GM19455 (cell line): ENCODE measurements at regions not wholly inside any gene's neighbourhood (a gene's known extent, or its start where the extent isn't known, plus 50 kb on each side); places are given as distances from the start of the nearest gene placed in this dataset.
"Not testable (repeated sequence)": the region's sequence is repeated elsewhere in the genome, so short reads cannot be mapped to it uniquely, and the experiment has no call there.

ENCODE experiments used
- ATAC-seq: cut with Tn5 transposase; IDR thresholded peaks from one replicate; pipeline ENCODE4 v1.9.1; 2021; ENCODE audit not compliant: unreplicated experiment

DNA sequence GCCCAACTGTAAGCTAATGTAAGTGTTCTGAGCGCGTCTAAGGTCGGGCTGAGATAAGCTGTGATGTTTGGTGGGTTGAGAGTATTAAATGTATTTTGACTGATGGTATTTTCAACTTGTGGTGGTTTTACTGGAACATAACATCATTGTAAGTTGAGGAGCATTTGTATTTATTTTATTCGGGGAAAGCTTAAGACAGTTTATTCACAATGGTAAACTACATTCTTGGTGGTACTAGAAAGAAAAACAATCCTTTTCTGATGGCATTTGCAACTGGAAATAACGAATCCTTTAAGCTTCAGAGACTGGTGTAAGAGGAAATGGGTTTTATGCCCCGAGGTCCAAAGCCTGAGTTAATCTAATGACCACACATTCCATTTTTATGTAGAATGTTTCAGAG, 283.3 kb upstream of the NETO1 start:
- no peak for ATAC-seq

DNA sequence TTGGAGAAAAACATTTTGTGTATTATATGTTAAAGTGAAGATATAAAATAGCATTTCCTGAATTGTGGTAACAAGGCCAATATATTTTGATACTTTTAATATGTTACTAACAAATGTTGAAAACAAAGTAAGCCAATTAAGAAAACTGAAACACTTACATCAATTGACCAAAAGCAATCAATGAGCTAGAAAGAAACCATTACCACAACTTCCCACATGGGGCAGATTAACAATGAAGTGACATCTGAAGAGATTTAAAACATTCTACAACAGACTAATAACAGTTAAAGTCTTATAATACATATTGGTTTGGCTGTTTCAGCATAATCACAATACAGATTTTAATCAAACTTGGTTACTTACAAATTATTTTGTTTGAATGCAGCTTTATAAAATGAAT, 282.4 kb upstream of the NETO1 start:
- no peak for ATAC-seq

DNA sequence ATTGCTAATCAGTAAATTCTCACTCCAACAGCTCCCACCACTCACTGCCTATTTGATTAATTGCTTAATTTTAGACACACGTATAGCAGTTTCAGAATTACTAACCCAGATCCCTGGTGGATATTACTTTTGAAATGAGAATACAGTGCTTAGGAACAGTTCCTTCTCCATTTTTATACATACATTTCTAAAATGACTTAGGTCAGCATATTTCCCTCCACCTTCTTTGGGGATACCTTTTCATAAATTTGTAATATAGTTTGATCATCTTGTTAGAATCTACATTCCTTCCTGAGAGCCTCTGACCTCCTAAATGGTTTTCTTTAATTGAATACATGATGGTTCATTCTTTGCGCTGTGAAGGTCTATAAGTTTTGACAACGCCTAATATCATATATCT, 279.8 kb upstream of the NETO1 start:
- ATAC-seq = no peak

DNA sequence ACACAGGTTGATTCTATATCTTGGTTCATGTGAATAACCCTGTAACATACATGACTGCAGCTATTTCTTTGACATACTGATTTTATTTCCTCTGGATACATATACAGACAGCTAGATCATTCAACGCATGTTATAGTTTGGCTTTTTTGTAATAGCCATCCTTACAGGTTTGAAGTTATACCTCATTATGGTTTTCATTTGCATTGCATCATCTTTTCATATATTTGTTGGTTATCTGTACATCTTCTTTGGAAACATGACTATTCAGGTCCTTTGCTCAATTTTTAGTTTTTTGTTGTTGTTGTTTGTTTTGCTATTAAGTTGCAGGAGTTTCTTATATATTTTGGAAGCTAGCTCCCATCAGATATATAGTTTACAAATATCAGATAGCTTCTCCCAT, 276.2 kb upstream of the NETO1 start:
- no peak for ATAC-seq

DNA sequence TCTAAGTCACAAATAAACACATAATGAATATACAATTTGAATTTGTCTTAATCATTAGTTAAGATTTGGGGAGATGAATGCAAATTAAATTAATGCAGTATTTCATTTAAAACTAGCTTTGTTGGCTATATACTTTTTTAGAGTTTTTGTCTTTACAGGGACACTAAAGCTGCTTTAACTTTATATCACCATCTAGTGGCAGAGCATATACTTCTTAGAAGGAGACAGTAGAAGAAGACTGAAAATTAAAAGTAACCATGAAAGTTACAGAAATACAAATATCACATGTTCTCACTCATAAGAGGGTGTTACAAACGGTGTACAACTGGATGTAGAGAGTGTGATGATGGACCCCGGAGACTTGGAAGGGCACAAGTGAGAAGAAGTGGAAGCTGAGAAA, 268.3 kb upstream of the NETO1 start:
- no peak for ATAC-seq

DNA sequence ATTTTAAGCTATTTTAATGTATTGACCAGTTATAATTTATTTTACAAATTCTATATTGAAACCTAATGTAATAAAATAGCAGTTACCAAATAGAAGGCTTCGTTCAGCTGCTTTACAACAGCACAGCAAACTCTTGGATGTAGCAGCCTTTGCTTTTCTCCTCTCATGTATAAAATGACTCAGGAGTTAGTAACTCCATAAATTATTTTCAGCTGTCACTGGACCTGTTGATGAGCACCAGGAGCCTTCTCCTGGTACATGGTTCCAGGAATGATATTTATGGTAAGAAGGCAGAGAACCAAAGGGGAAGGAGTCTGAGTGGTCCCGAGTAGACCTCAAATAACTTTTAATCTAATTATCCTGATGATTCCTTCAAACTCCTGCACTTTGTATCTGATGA, 256.4 kb upstream of the NETO1 start:
- ATAC-seq = no peak

DNA sequence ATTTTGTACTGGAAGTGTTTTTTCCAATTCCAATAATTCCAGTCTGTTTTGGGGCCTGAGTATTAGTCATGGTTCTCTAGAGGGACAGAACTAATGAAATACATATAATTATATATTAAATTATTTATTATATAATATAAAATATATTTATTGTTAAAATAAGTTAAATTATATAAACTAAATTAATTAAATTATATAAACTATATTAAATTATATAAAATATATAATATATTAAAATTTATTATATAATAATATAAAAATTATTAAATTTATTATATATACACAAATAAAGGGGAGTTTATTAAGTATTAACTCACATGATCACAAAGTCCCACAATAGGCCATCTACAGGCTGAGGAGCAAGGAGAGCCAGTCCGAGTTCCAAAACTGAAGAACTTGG, 253.4 kb upstream of the NETO1 start:
- ATAC-seq = no peak

DNA sequence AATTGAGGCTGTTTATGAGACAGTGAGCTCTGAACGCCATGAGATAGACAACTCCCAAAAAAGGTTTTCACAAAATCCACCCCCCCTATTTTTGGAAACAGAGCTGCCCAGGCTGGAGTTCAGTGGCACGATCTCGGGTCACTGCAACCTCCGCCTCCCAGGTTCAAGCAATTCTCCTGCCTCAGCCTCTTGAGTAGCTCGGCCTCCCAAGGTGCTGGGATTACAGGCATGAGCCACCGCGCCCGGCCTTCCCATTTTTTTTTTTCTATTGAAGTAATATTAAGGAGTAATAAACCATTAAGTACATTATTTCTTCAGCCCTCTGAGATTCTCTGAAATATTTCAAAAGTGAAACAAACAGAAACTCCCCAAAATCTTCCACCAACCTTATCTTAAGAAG, 252.8 kb upstream of the NETO1 start:
- no peak for ATAC-seq

DNA sequence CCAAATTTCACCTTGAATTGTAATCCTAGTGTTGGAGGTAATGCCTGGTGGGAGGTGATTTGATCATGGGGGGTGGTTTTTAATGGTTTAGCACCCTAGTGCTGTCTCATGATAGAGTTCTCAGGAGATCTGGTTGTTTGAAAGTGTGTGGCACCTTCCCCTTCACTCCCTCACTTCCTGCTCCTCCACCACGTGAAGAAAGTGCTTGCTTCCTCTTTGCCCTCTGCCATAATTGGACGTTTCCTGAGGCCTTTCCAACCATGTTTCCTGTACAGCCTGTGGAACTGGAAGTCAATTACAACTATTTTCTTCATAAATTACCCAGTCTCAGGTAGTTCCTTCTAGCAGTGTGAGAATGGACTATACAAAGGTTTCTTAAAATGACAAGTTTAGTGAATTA, 251.8 kb upstream of the NETO1 start:
- no peak for ATAC-seq

DNA sequence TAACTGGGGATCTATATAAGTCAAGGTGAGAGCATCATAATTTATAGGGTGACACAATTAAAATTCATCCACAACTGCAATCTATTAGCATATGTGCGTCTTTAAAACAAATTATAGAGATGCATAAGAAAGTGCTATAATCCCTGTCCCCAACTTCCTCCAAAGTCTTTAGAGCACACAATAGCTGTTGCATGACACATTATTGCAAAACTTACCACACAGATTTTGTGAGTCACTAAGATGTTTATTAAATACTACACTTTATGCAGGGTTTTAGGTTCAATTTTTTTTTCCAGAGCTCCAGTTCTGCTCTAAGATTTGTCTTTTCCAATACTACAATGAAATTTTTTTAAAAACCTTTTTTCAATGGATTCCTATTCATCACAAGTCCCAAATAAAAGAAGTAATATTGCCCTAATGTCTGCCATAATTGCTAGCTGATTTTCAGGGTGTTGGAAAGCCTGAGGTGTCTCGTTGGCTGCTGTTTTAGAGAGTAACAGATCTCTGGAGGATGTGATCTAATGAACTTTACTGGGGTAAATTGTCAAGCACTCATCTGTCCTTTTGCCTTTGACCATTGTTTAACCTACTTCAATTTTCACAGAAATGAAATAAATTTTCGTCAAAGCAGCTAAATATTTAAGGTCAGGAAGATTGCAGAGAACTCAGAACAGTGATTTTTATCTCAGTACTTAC, 250.5 kb upstream of the NETO1 start:
- no peak for ATAC-seq

DNA sequence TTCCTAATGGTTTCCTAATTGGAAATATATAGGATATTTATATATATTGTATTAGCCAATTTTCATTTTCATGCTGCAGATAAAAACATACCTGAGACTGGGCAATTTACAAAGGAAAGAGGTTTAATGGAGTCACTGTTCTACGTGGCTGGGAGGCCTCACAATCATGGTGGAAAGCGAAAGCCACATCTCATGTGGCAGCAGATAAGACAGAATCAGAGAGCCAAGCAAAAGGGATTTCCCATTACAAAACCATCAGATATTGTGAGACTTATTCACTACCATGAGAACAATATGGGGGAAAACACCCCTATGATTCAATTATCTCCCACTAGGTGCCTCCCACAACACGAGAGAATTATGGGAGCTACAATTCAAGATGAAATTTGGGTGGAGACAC, 242.5 kb upstream of the NETO1 start:
- ATAC-seq = no peak

DNA sequence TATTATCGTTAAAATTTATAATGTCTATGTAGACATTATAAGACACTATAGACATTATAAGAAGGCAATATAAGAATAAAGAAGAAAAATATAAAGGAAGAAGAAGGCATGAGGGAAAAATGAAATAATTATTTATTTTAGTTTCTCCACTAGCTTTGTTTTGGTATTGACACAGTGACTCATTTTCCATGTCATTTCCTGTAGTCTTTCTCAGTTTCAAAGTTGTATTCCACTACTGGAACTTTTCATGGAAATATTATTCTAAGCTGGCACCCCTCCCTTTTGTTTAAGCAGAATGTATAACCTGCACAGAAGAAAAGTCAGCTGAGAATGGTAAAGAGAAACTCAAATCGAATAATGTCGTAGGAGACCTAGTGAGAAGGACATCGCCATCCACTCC, 234.2 kb upstream of the NETO1 start:
- no peak for ATAC-seq

DNA sequence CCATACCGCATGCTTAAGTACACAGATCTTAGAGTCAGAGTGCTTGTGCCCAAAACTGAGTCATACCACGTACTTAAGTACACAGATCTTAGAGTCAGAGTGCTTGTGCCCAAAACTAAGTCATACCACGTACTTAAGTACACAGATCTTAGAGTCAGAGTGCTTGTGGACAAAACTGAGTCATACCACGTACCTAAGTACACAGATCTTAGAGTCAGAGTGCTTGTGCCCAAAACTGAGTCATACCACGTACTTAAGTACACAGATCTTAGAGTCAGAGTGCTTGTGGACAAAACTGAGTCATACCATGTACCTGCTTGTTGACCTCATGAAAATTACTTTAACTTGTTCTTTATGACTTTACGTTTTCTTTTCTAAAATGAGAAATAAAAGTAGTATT, 233.7 kb upstream of the NETO1 start:
- ATAC-seq = not testable (repeated sequence)

DNA sequence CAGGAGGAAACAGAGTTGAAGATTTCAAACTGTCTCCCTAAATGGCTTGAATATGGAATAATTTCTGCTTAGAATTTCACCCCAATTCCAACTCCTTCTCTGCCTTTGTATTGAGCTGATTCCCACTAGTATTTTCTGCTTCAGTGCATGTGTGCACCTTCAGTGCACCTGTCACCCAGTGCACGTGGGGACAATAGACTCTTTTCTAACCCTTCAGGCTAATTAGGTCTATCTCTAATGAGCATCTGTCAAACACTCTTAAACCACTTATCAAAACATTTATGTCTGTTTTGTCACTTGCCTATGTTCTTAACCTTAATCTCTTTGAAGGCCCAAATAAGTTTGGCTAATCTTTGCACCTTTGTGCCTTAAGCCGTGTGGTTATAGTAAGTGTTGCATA, 232.0 kb upstream of the NETO1 start:
- ATAC-seq = no peak

DNA sequence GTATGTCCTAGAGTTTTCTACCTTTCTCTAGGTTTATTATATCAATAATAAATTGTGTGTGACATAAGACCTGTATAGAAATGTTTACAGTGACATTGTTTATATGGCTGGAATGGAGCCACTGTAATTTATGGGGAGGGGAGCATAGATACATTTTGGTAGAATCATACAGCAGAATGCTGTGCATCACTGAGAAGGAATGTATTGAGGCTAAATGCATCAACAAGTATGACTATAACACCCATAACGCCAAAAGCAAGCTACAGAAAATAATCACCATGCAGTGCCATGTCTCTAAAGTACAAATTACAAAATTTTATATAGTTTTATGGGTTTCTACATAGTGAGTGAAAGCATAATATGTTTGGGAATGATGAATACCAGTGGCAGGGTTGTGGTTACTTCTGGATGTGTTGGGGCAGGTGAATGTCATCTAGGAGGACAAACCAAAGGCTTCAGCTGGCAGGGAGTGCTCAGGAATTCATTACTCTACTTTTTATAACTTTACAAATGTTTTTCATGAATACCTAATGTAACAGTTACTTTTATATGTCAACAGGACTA, 226.0 kb upstream of the NETO1 start:
- no peak for ATAC-seq

DNA sequence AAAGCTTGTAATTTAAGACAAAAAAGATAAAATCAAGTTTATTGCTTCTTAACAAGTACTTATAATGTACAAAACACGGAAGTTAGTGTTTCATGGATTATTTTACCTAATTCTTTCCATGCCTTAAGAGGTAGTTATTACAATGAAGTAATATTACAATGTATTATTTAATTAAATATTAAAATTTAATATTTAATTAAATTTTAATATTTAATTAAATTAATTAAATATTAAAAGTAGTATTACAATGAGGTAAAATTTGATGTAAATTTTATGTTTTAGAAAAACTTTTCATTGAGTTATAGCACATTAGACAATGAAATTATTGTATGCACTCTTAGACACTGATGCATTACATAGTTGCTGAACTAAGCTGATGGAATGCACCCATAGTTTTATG, 220.7 kb upstream of the NETO1 start:
- ATAC-seq = no peak

DNA sequence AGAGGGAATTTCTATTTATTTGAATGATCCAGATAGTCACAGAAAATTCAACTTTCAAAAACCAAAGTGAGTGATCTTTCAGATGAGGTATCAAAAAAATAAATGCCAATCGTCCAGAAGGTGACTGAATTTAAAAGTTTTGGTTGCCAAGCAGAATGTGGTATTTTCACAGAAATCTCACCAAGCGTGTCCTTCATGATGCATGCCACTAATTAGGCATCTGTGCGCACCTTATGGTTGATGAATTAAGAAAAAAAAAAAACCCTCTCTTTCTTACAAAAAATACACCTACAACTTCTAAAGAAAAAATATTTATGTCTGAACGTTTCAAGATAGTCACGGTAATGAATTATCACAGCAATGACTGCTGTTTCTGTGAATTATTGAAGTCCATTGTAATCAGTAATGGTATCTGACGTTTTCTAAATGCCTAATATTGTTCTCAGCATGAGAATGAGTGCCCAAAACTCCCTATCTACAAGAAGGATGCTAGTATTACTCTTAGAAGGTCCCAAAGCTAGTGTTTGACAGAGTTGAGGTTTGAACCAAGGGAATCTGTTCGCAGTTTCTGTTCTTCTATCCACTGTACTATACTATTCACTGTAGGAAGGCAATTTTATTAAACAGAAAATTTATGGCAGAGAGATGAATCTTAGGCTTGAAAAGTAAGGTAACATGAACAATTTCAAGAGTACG, 219.6 kb upstream of the NETO1 start:
- no peak for ATAC-seq

DNA sequence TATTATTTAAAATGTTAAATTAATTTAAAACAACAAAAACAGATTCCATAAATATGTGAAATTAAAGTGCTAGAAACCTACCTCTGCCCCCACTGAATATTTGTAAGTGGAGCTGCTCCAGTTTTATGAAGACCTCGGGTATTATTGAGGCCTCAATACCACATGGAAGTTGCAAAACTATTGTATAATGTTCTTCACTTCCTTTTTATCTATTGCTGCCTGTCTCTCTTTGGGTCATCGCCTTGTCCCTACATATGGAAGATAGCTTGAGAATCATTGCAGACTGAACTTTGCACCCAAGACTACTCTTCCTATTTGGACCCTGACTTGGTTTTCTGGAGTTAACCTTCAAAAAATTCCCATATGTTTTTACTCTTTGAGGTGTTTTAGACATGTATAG, 212.1 kb upstream of the NETO1 start:
- no peak for ATAC-seq

DNA sequence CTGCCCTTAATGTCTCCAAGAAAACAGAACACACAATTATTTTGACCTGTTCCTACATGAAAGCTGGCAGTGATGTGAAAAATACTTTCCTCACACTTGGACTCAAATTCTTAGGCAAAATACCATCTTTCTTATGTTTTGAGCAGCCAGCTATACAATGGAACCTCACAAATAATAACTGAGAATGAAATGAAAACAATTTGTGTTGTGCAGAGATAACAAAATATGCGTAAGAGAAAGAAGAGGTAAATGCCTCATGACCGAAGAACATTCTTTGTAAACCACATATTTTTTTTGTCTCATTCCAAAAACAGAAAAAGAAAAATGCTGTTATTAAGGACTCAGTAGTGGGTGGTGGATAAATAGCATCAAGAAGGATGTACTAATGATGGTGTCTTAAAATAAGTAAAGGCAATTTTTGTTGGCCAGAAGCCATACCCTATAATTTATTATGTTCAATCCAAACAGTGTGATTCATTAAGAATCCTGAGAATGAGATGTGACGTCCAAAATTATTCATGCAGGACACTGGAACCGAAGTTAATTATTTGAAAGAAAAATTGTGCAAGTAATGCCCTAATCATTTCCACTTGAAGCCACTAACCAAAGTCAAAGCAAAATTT, 193.0 kb upstream of the NETO1 start:
- no peak for ATAC-seq

DNA sequence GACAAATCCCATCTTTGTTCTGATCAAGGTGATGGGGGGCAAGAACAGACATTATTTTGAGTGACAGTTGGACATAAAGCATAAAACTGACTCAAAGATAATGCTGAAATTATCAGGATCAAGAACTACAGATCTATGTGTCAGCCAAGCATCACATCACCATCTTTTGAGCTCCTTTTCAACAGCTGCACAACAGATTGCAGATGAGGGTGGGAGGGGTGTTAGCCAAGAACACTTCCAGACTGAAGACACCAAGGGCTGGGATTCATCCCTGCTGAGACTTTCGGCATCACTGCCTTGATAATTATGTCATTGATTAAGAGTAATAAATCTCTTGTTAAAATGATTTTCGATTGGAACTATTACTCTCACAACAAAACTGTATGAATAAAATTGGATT, 191.5 kb upstream of the NETO1 start:
- ATAC-seq = no peak

DNA sequence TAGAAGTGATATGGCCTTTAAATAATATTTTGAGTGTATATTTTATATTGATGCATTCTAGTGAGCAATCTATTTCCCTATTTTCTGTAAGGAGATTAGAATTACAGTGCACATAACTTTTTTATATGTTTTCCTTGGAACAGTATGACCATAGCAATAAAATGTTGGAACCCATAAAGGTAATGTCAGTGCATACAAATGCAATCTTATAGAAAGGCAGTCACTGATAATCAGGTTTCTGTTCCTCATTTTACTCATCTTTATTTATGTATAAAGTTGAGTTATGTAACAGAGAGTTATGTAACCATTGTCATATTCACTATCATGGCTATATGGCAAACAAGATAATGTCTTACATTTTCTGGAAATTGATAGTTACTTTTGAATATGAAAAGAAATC, 179.9 kb upstream of the NETO1 start:
- ATAC-seq = no peak

DNA sequence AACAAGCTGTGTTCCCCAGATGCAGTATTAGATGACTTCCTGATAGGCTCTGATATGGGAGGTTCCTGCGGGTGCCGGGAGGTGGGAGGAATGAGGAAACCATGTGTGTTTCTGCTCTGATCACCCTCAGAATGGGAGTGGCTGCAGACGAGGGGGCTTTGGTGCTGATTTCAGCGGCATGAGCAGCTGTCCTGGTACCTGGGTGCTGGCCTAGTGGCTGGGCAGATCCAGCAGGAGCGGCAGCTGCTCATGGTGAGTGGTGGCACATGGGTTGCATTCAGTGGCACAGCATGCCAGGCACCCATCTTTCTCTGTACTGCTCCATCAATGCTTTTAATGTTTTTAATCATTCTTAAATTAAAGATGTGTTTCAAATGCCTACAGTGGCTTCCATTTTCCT, 177.2 kb upstream of the NETO1 start:
- ATAC-seq = no peak
